Upper lobe of left lung (tissue), 4 donors: ENCODE measurements at regions not wholly inside any gene's neighbourhood (a gene's known extent, or its start where the extent isn't known, plus 50 kb on each side); places are given as distances from the start of the nearest gene placed in this dataset.

ENCODE experiments used
- CTCF ChIP-seq, 6 experiments: fragments of 450-650 bp in 4 of 6; fragments of 200-600 bp in 2 of 6; sonication (generic) in 2 of 6; IDR thresholded peaks; one replicate each; pipeline ENCODE4 v1.5.1; 2016 to 2019; ENCODE audit warnings: antibody characterized with exemption in 6 of 6
- EP300 ChIP-seq, 4 donors: sonication (generic); formaldehyde crosslinking; IDR thresholded peaks; one replicate each; pipeline ENCODE4 v1.5.1; 2017; ENCODE audit warnings: antibody characterized with exemption in 4 of 4, control low read depth in 2 of 4
- POLR2AphosphoS5 ChIP-seq, 2 donors: sonication (generic); formaldehyde crosslinking; IDR thresholded peaks; one replicate each; pipeline ENCODE4 v1.5.1; 2017; ENCODE audit warnings: antibody characterized with exemption in 2 of 2

GRCh38 chr13:22736768-22737092 is 444.0 kb upstream of the SGCG start:
- TF ChIP-seq CTCF (IDR thresholded peaks at IDR 0.05) (no peak), EP300 (IDR thresholded peaks at IDR 0.05) (no peak), POLR2AphosphoS5 (IDR thresholded peaks at IDR 0.05) (no peak)
